ENCODE measurements at regions not wholly inside any gene's neighbourhood (a gene's known extent, or its start where the extent isn't known, plus 50 kb on each side); places are given as distances from the start of the nearest gene placed in this dataset.

DNA sequence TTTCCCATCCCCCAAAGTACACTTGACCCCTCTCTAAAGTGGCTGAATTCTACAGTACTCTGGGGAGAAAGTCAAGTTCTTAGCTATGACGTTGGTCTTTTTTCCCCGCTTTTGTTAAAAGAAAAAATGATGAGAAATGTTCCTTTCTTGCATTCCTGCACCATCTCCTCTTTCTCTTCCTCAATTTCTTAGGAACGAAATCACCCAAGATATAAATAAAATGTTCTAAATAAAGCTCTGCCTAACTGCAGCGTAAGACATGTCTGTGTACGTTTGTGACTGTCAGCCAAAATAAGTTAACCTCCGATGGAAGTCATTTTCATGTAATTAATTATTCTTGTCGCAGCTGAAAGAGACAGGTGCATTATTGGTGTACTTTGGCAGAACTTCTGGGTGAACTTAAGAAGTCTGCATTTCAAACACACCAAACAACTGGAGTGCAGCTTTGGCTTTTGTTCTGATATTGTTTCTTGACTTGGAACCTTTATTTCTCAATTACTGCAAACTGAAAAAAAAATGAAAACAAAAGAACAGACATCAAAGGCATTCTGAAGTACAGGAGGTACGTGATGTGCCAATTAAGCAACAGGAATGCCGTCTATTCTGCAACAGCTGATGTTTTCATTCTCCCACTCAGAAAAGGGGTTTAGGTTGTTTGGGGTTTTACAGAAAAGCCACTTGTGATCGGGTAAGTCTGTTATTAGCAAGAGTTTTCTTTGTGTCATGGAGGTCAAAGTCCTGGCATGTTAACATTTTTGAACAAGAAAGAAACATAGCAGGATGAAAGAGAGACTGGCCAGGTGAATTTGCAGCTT, 82.4 kb upstream of the SDK1 start:
- WGBS (ENCODE audit: insufficient coverage) = 43% methylated on average over 7 of the region's 10 CpGs
- peaks cover 0 to 8% (median 2%) of the 10 kb centered on the region in 4 experiments for H3K4me1 ChIP-seq (ENCODE audit: control extremely low read depth in 1 of 4, control insufficient read depth in 4 of 4, insufficient read depth in 4 of 4, low read length in 3 of 4)
- POLR2A ChIA-PET = no interaction called here
- CTCF ChIA-PET = no interaction called here
- H3K36me3 ChIP-seq (ENCODE audit: control insufficient read depth in 4 of 4, insufficient read depth in 4 of 4, low read length in 3 of 4) = no peaks in the 10 kb centered on the region
- no peaks in the 10 kb centered on the region for H3K9me3 ChIP-seq (ENCODE audit: control extremely low read depth in 1 of 5, control insufficient read depth in 4 of 5, insufficient read depth in 2 of 5, low read depth in 1 of 5, low read length in 4 of 5)
- no peak overlapping the region for H3K4me3 ChIP-seq (ENCODE audit: control insufficient read depth in 1 of 7, extremely low read depth in 1 of 7, insufficient read depth in 4 of 7, low read depth in 2 of 7, low read length in 6 of 7)
- H3K27me3 ChIP-seq (replicated peaks in 2 of 5; ENCODE audit: control insufficient read depth in 4 of 5, insufficient read depth in 5 of 5, low read length in 4 of 5) = no peaks in the 10 kb centered on the region
- no peak for DNase-seq
- no peak overlapping the region for H3K27ac ChIP-seq (ENCODE audit: insufficient read depth in 1 of 2, low read depth in 1 of 2, low read length in 2 of 2, poor library complexity in 1 of 2, severe bottlenecking in 2 of 2)

- POLR2A ChIA-PET = no interaction called here
- DNase-seq = no peak
- WGBS (ENCODE audit: insufficient coverage) = 100% methylated on average over 6 of the region's 7 CpGs
- H3K27ac ChIP-seq (ENCODE audit: insufficient read depth in 1 of 2, low read depth in 1 of 2, low read length in 2 of 2, poor library complexity in 1 of 2, severe bottlenecking in 2 of 2) = no peak overlapping the region
- H3K4me1 ChIP-seq (ENCODE audit: control extremely low read depth in 1 of 4, control insufficient read depth in 4 of 4, insufficient read depth in 4 of 4, low read length in 3 of 4) = peaks cover 0 to 14% (median 4%) of the 10 kb centered on the region in 4 experiments
- no peaks in the 10 kb centered on the region for H3K27me3 ChIP-seq (replicated peaks in 2 of 5; ENCODE audit: control insufficient read depth in 4 of 5, insufficient read depth in 5 of 5, low read length in 4 of 5)
- H3K4me3 ChIP-seq (ENCODE audit: control insufficient read depth in 1 of 7, extremely low read depth in 1 of 7, insufficient read depth in 4 of 7, low read depth in 2 of 7, low read length in 6 of 7) = no peak overlapping the region
- H3K9me3 ChIP-seq (ENCODE audit: control extremely low read depth in 1 of 5, control insufficient read depth in 4 of 5, insufficient read depth in 2 of 5, low read depth in 1 of 5, low read length in 4 of 5) = peaks cover 0 to 2% (median 0%) of the 10 kb centered on the region in 5 experiments
- no peaks in the 10 kb centered on the region for H3K36me3 ChIP-seq (ENCODE audit: control insufficient read depth in 4 of 4, insufficient read depth in 4 of 4, low read length in 3 of 4)
- CTCF ChIA-PET = no interaction called here
These were observed 71.1 kb upstream of the SDK1 start for GRCh38 chr7:3229904-3230470.

- POLR2A ChIA-PET = no interaction called here
- H3K9me3 ChIP-seq (ENCODE audit: control extremely low read depth in 1 of 5, control insufficient read depth in 4 of 5, insufficient read depth in 2 of 5, low read depth in 1 of 5, low read length in 4 of 5) = peaks cover 0 to 6% (median 0%) of the 10 kb centered on the region in 5 experiments
These were observed 70.1 kb upstream of the SDK1 start for GRCh38 chr7:3230908-3231307.

DNA sequence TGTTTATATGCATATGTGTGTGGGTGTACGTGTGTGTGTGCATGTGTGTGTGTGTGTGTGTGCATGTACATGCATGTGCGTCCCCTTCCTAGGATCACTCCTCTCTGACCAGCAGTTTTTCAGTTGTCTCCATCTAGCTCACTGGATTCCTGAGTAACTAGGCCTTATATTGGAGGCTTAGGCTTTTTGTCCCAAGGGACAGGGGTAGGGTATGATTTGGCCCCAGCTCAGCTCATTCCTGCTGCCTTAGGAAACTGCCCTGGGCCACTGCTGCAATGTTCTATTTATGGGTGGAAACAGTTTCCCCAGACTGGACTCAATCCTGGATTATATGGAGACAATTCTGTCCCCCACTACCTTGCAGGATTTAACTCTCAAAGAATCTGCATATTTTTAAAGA, 68.8 kb upstream of the SDK1 start:
- H3K9me3 ChIP-seq (ENCODE audit: control extremely low read depth in 1 of 5, control insufficient read depth in 4 of 5, insufficient read depth in 2 of 5, low read depth in 1 of 5, low read length in 4 of 5) = peaks cover 0 to 14% (median 4%) of the 10 kb centered on the region in 5 experiments
- ChIA-PET POLR2A (no interaction called here), CTCF (interaction anchor here (0.8 kb wide), 1 partner anchor 14 kb away, joined by 4 read pairs; no protein-coding TSS in a partner anchor)
- no peak overlapping the region for H3K27ac ChIP-seq (ENCODE audit: insufficient read depth in 1 of 2, low read depth in 1 of 2, low read length in 2 of 2, poor library complexity in 1 of 2, severe bottlenecking in 2 of 2)
- no peak overlapping the region for H3K4me3 ChIP-seq (ENCODE audit: control insufficient read depth in 1 of 7, extremely low read depth in 1 of 7, insufficient read depth in 4 of 7, low read depth in 2 of 7, low read length in 6 of 7)
- 88% methylated on average over 1 of the region's 2 CpGs for WGBS (ENCODE audit: insufficient coverage)
- DNase-seq = no peak
- peaks cover 0 to 14% (median 4%) of the 10 kb centered on the region in 4 experiments for H3K4me1 ChIP-seq (ENCODE audit: control extremely low read depth in 1 of 4, control insufficient read depth in 4 of 4, insufficient read depth in 4 of 4, low read length in 3 of 4)
- no peaks in the 10 kb centered on the region for H3K27me3 ChIP-seq (replicated peaks in 2 of 5; ENCODE audit: control insufficient read depth in 4 of 5, insufficient read depth in 5 of 5, low read length in 4 of 5)
- H3K36me3 ChIP-seq (ENCODE audit: control insufficient read depth in 4 of 4, insufficient read depth in 4 of 4, low read length in 3 of 4) = no peaks in the 10 kb centered on the region

More at GRCh38 chr7:3230908-3231307, 70.1 kb upstream of the SDK1 start:
- H3K4me1 ChIP-seq (ENCODE audit: control extremely low read depth in 1 of 4, control insufficient read depth in 4 of 4, insufficient read depth in 4 of 4, low read length in 3 of 4) = peaks cover 0 to 14% (median 4%) of the 10 kb centered on the region in 4 experiments
- H3K27ac ChIP-seq (ENCODE audit: insufficient read depth in 1 of 2, low read depth in 1 of 2, low read length in 2 of 2, poor library complexity in 1 of 2, severe bottlenecking in 2 of 2) = no peak overlapping the region
- H3K36me3 ChIP-seq (ENCODE audit: control insufficient read depth in 4 of 4, insufficient read depth in 4 of 4, low read length in 3 of 4) = no peaks in the 10 kb centered on the region
- WGBS (ENCODE audit: insufficient coverage) = 98% methylated on average over 10 of the region's 10 CpGs
- no peaks in the 10 kb centered on the region for H3K27me3 ChIP-seq (replicated peaks in 2 of 5; ENCODE audit: control insufficient read depth in 4 of 5, insufficient read depth in 5 of 5, low read length in 4 of 5)
- CTCF ChIA-PET = interaction anchor here (0.8 kb wide), 1 partner anchor 662 kb away, joined by 3 read pairs; no protein-coding TSS in a partner anchor
- no peak for DNase-seq
- no peak overlapping the region for H3K4me3 ChIP-seq (ENCODE audit: control insufficient read depth in 1 of 7, extremely low read depth in 1 of 7, insufficient read depth in 4 of 7, low read depth in 2 of 7, low read length in 6 of 7)

GRCh38 chr7:3233301-3233700, 67.8 kb upstream of the SDK1 start:
- peaks cover 0 to 14% (median 4%) of the 10 kb centered on the region in 5 experiments for H3K9me3 ChIP-seq (ENCODE audit: control extremely low read depth in 1 of 5, control insufficient read depth in 4 of 5, insufficient read depth in 2 of 5, low read depth in 1 of 5, low read length in 4 of 5)
- no peaks in the 10 kb centered on the region for H3K27me3 ChIP-seq (replicated peaks in 2 of 5; ENCODE audit: control insufficient read depth in 4 of 5, insufficient read depth in 5 of 5, low read length in 4 of 5)
- DNase-seq = no peak
- no peak overlapping the region for H3K27ac ChIP-seq (ENCODE audit: insufficient read depth in 1 of 2, low read depth in 1 of 2, low read length in 2 of 2, poor library complexity in 1 of 2, severe bottlenecking in 2 of 2)
- peaks cover 0 to 4% (median 0%) of the 10 kb centered on the region in 4 experiments for H3K4me1 ChIP-seq (ENCODE audit: control extremely low read depth in 1 of 4, control insufficient read depth in 4 of 4, insufficient read depth in 4 of 4, low read length in 3 of 4)
- CTCF ChIA-PET = no interaction called here
- H3K36me3 ChIP-seq (ENCODE audit: control insufficient read depth in 4 of 4, insufficient read depth in 4 of 4, low read length in 3 of 4) = no peaks in the 10 kb centered on the region
- 96% methylated on average over 6 of the region's 7 CpGs for WGBS (ENCODE audit: insufficient coverage)
- H3K4me3 ChIP-seq (ENCODE audit: control insufficient read depth in 1 of 7, extremely low read depth in 1 of 7, insufficient read depth in 4 of 7, low read depth in 2 of 7, low read length in 6 of 7) = no peak overlapping the region
- POLR2A ChIA-PET = no interaction called here

GRCh38 chr7:3234051-3234450, 67.0 kb upstream of the SDK1 start:
- ChIA-PET CTCF (no interaction called here), POLR2A (no interaction called here)
- Histone ChIP-seq H3K9me3 (ENCODE audit: control extremely low read depth in 1 of 5, control insufficient read depth in 4 of 5, insufficient read depth in 2 of 5, low read depth in 1 of 5, low read length in 4 of 5) (peaks cover 0 to 14% (median 4%) of the 10 kb centered on the region in 5 experiments), H3K4me3 (ENCODE audit: control insufficient read depth in 1 of 7, extremely low read depth in 1 of 7, insufficient read depth in 4 of 7, low read depth in 2 of 7, low read length in 6 of 7) (no peak overlapping the region), H3K27ac (ENCODE audit: insufficient read depth in 1 of 2, low read depth in 1 of 2, low read length in 2 of 2, poor library complexity in 1 of 2, severe bottlenecking in 2 of 2) (no peak overlapping the region), H3K4me1 (ENCODE audit: control extremely low read depth in 1 of 4, control insufficient read depth in 4 of 4, insufficient read depth in 4 of 4, low read length in 3 of 4) (no peaks in the 10 kb centered on the region), H3K27me3 (replicated peaks in 2 of 5; ENCODE audit: control insufficient read depth in 4 of 5, insufficient read depth in 5 of 5, low read length in 4 of 5) (no peaks in the 10 kb centered on the region), H3K36me3 (ENCODE audit: control insufficient read depth in 4 of 4, insufficient read depth in 4 of 4, low read length in 3 of 4) (no peaks in the 10 kb centered on the region)
- DNase-seq = no peak
- 92% methylated on average over 4 of the region's 6 CpGs for WGBS (ENCODE audit: insufficient coverage)

DNA sequence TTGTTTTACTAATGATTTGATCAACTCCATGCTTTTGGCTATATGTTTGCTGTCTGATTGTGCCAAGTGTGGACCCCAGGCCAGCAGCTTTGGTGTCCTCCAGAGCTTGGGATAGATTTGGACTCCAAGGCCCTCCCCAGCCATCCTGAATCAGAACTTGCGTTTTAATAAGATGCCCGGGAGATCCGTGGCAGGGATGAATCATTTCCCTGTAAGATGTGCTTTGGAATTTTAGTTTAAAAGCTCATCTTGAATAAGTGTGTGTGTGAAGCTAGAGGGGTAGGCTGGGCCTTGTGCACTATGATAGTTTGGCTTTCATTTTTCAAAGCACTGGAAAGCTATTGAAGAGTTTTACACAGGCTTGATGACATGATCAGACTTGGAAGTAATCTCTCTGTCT, 66.2 kb upstream of the SDK1 start:
- Histone ChIP-seq H3K9me3 (ENCODE audit: control extremely low read depth in 1 of 5, control insufficient read depth in 4 of 5, insufficient read depth in 2 of 5, low read depth in 1 of 5, low read length in 4 of 5) (peaks cover 0 to 14% (median 4%) of the 10 kb centered on the region in 5 experiments), H3K4me1 (ENCODE audit: control extremely low read depth in 1 of 4, control insufficient read depth in 4 of 4, insufficient read depth in 4 of 4, low read length in 3 of 4) (no peaks in the 10 kb centered on the region), H3K27me3 (replicated peaks in 2 of 5; ENCODE audit: control insufficient read depth in 4 of 5, insufficient read depth in 5 of 5, low read length in 4 of 5) (no peaks in the 10 kb centered on the region), H3K36me3 (ENCODE audit: control insufficient read depth in 4 of 4, insufficient read depth in 4 of 4, low read length in 3 of 4) (no peaks in the 10 kb centered on the region), H3K4me3 (ENCODE audit: control insufficient read depth in 1 of 7, extremely low read depth in 1 of 7, insufficient read depth in 4 of 7, low read depth in 2 of 7, low read length in 6 of 7) (no peak overlapping the region), H3K27ac (ENCODE audit: insufficient read depth in 1 of 2, low read depth in 1 of 2, low read length in 2 of 2, poor library complexity in 1 of 2, severe bottlenecking in 2 of 2) (no peak overlapping the region)
- ChIA-PET POLR2A (no interaction called here), CTCF (interaction anchor here (0.5 to 1.3 kb wide), 2 partner anchors 37 to 1896 kb away, joined by 3 read pairs; no protein-coding TSS in a partner anchor)
- DNase-seq = no peak
- 93% methylated on average over 2 of the region's 3 CpGs for WGBS (ENCODE audit: insufficient coverage)
